ENCODE measurements at regions not wholly inside any gene's neighbourhood (a gene's known extent, or its start where the extent isn't known, plus 50 kb on each side); places are given as distances from the start of the nearest gene placed in this dataset.
A peak's percentile ranks its signal among the peaks of the same experiment; 100 is the strongest.

- DNase-seq (ENCODE audit: low spot score): no peak
Observed at GRCh38 chr4:156238171-156238570, 284.5 kb upstream of the CTSO start.

GRCh38 chr4:156237231-156237630 is 283.6 kb upstream of the CTSO start:
- DNase-seq (ENCODE audit: low spot score): no peak

GRCh38 chr4:156230176-156230575 is 276.5 kb upstream of the CTSO start:
- no peak for DNase-seq (ENCODE audit: low spot score)

GRCh38 chr4:156228676-156229075 is 275.0 kb upstream of the CTSO start:
- no peak for DNase-seq (ENCODE audit: low spot score)

GRCh38 chr4:156227321-156227720 is 273.7 kb upstream of the CTSO start:
- DNase-seq (ENCODE audit: low spot score): no peak

- no peak for DNase-seq (ENCODE audit: low spot score)
Observed at GRCh38 chr4:156223985-156224384, 270.3 kb upstream of the CTSO start.

- DNase-seq (ENCODE audit: low spot score): no peak
Observed at GRCh38 chr4:156217236-156217635, 263.6 kb upstream of the CTSO start.

GRCh38 chr4:156201050-156201449 is 247.4 kb upstream of the CTSO start:
- DNase-seq (ENCODE audit: low spot score): no peak

- DNase-seq (ENCODE audit: low spot score): no peak
Observed at GRCh38 chr4:156198511-156198910, 244.8 kb upstream of the CTSO start.

GRCh38 chr4:156197216-156197615 is 243.6 kb upstream of the CTSO start:
- no peak for DNase-seq (ENCODE audit: low spot score)

GRCh38 chr4:156196722-156197121 is 243.1 kb upstream of the CTSO start:
- DNase-seq (ENCODE audit: low spot score): no peak

GRCh38 chr4:156195914-156196313 is 242.2 kb upstream of the CTSO start:
- no peak for DNase-seq (ENCODE audit: low spot score)

- DNase-seq (ENCODE audit: low spot score): no peak
Observed at GRCh38 chr4:156194896-156195295, 241.2 kb upstream of the CTSO start.

- DNase-seq (ENCODE audit: low spot score): no peak
Observed at GRCh38 chr4:156193800-156194199, 240.1 kb upstream of the CTSO start.

GRCh38 chr4:156193106-156193505 is 239.4 kb upstream of the CTSO start:
- no peak for DNase-seq (ENCODE audit: low spot score)

GRCh38 chr4:156192033-156192432 is 238.4 kb upstream of the CTSO start:
- no peak for DNase-seq (ENCODE audit: low spot score)

- DNase-seq (ENCODE audit: low spot score): peak; percentile 4
Observed at GRCh38 chr4:156191044-156191781, 237.5 kb upstream of the CTSO start.

- DNase-seq (ENCODE audit: low spot score): no peak
Observed at GRCh38 chr4:156190615-156191014, 236.9 kb upstream of the CTSO start.

- no peak for DNase-seq (ENCODE audit: low spot score)
Observed at GRCh38 chr4:156188596-156188995, 234.9 kb upstream of the CTSO start.

- no peak for DNase-seq (ENCODE audit: low spot score)
Observed at GRCh38 chr4:156186111-156186510, 232.4 kb upstream of the CTSO start.

GRCh38 chr4:156185514-156186055 is 231.9 kb upstream of the CTSO start:
- DNase-seq (ENCODE audit: low spot score): no peak

GRCh38 chr4:156182269-156182668 is 228.6 kb upstream of the CTSO start:
- no peak for DNase-seq (ENCODE audit: low spot score)

GRCh38 chr4:156177941-156178340 is 224.3 kb upstream of the CTSO start:
- DNase-seq (ENCODE audit: low spot score): no peak

- DNase-seq (ENCODE audit: low spot score): no peak
Observed at GRCh38 chr4:156176896-156177295, 223.2 kb upstream of the CTSO start.
